Gastroesophageal sphincter (tissue), 4 donors: ENCODE measurements at regions not wholly inside any gene's neighbourhood (a gene's known extent, or its start where the extent isn't known, plus 50 kb on each side); places are given as distances from the start of the nearest gene placed in this dataset.
"Not testable (repeated sequence)": the region's sequence is repeated elsewhere in the genome, so short reads cannot be mapped to it uniquely, and the experiment has no call there.

Experiments used
- ATAC-seq: fragments of 150-250 bp; one replicate; pipeline ENCODE4 v1.9.1; 2016; ENCODE audit warnings: mild to moderate bottlenecking, moderate library complexity
- H3K27ac ChIP-seq, 4 donors: fragments of 200-600 bp; sonication (generic) in 3 of 4; 1 replicate in 3 of 4; 2 replicates in 1 of 4; pipeline ENCODE4 v1.5.1; 2016 to 2019
- H3K27me3 ChIP-seq: fragments of 200-600 bp; sonication (generic); one replicate; pipeline ENCODE4 v1.5.1; 2019
- H3K36me3 ChIP-seq, 2 donors: fragments of 200-600 bp; sonication (generic); one replicate each; pipeline ENCODE4 v1.5.1; 2019; ENCODE audit warnings: control low read depth in 1 of 2
- H3K4me1 ChIP-seq, 3 donors: fragments of 200-600 bp; sonication (generic); 1 replicate in 2 of 3; 2 replicates in 1 of 3; pipeline ENCODE4 v1.5.1; 2016 to 2019; ENCODE audit warnings: control low read depth in 2 of 3
- H3K4me3 ChIP-seq, 2 donors: fragments of 200-600 bp; sonication (generic); one replicate each; pipeline ENCODE4 v1.5.1; 2019; ENCODE audit warnings: mild to moderate bottlenecking in 1 of 2, moderate library complexity in 1 of 2
- H3K9me3 ChIP-seq, 3 donors: fragments of 200-600 bp; sonication (generic); one replicate each; pipeline ENCODE4 v1.5.1; 2017 to 2019; ENCODE audit warnings: control low read depth in 2 of 3
- EP300 ChIP-seq: sonication (generic); formaldehyde crosslinking; IDR thresholded peaks from one replicate; pipeline ENCODE4 v1.6.1; 2017; ENCODE audit warnings: antibody characterized with exemption, mild to moderate bottlenecking
- POLR2A ChIP-seq, 2 donors: fragments of 450-650 bp; IDR thresholded peaks; one replicate each; pipeline ENCODE4 v1.6.1; 2017; ENCODE audit warnings: antibody characterized with exemption in 2 of 2, mild to moderate bottlenecking in 2 of 2, moderate library complexity in 1 of 2
- POLR2AphosphoS5 ChIP-seq: sonication (generic); formaldehyde crosslinking; IDR thresholded peaks from one replicate; pipeline ENCODE4 v1.6.1; 2017; ENCODE audit warnings: antibody characterized with exemption
- WGBS, 2 donors: methylation state at CpG; one replicate each; pipeline ENCODE4 v1.1.5; 2018; ENCODE audit warnings: low coverage in 1 of 2; 5-methylcytosine and 5-hydroxymethylcytosine counted together
- TF ChIP-seq, protein P1 (sequence below), 4 experiments: fragments of 200-600 bp in 2 of 4; fragments of 450-650 bp in 2 of 4; sonication (generic) in 1 of 4; IDR thresholded peaks; one replicate each; pipeline ENCODE4 v1.5.1; 2017 to 2019; ENCODE audit warnings: antibody characterized with exemption in 4 of 4, mild to moderate bottlenecking in 2 of 4, moderate library complexity in 2 of 4

DNA sequence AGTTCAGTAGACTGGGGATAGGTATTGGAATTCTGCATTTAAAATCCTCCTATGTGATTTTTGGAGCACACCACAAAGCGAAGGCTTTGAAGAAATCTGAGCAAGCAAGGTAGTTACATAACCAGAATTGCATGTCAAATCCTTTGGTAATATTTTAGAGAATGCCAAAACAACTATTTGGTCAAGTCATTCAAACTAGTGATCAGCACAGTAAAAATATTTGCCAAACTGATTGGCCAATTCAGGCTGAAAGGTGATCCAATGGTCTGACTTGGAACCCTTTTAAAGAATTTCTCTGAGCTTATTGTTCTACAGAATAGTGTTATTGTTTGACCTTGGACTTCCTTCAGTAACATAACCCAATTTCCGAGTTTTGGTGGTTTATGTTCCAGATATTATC lies 214.2 kb upstream of the ETAA1 start:
- Histone ChIP-seq H3K36me3 (no peaks in the 10 kb centered on the region), H3K4me1 (no peaks in the 10 kb centered on the region), H3K27ac (no peak overlapping the region), H3K27me3 (no peaks in the 10 kb centered on the region), H3K4me3 (no peak overlapping the region), H3K9me3 (no peaks in the 10 kb centered on the region)
- 70 to 94% methylated on average over 2 of the region's 2 CpGs for WGBS, 2 donors
- TF ChIP-seq, protein P1, sequence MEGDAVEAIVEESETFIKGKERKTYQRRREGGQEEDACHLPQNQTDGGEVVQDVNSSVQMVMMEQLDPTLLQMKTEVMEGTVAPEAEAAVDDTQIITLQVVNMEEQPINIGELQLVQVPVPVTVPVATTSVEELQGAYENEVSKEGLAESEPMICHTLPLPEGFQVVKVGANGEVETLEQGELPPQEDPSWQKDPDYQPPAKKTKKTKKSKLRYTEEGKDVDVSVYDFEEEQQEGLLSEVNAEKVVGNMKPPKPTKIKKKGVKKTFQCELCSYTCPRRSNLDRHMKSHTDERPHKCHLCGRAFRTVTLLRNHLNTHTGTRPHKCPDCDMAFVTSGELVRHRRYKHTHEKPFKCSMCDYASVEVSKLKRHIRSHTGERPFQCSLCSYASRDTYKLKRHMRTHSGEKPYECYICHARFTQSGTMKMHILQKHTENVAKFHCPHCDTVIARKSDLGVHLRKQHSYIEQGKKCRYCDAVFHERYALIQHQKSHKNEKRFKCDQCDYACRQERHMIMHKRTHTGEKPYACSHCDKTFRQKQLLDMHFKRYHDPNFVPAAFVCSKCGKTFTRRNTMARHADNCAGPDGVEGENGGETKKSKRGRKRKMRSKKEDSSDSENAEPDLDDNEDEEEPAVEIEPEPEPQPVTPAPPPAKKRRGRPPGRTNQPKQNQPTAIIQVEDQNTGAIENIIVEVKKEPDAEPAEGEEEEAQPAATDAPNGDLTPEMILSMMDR (IDR thresholded peaks at IDR 0.05), result no peak
- TF ChIP-seq POLR2AphosphoS5, result no peak
- TF ChIP-seq EP300, result no peak
- TF ChIP-seq POLR2A (IDR thresholded peaks at IDR 0.05), result no peak
- no peak for ATAC-seq

GRCh38 chr2:67186326-67186725 lies 210.8 kb upstream of the ETAA1 start:
- TF ChIP-seq, protein P1 (IDR thresholded peaks at IDR 0.05), result no peak
- TF ChIP-seq POLR2A (IDR thresholded peaks at IDR 0.05), result no peak
- no peak for TF ChIP-seq EP300
- TF ChIP-seq POLR2AphosphoS5, result no peak
- ATAC-seq, result no peak
- H3K9me3 ChIP-seq, result no peaks in the 10 kb centered on the region

DNA sequence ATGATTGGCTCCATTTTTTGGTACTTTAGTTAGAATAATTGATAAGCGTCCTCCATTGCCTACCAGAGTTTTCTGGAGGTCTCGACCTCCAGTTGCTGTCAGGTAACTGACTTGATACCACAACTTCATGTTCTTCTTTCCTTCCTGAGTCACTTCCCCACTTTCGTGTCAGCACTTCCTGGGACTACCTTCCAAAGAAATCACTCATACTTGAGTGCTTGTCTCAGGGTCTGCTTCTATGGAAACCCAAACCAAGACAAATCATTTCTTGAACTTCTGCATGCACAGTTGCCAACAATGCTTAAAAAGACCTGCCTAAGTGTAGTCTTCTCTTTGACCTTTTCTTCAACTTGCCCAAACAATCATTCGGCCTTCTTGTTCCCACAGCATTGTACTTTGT lies 210.3 kb upstream of the ETAA1 start:
- TF ChIP-seq, protein P1 (IDR thresholded peaks at IDR 0.05), result no peak
- no peak for TF ChIP-seq POLR2AphosphoS5
- no peak for TF ChIP-seq EP300
- no peak overlapping the region for H3K4me3 ChIP-seq
- H3K27me3 ChIP-seq, result no peaks in the 10 kb centered on the region
- H3K27ac ChIP-seq, result no peak overlapping the region
- no peak for ATAC-seq
- no peaks in the 10 kb centered on the region for H3K36me3 ChIP-seq
- H3K9me3 ChIP-seq, result no peaks in the 10 kb centered on the region
- WGBS, 2 donors, result 76 to 85% methylated on average over 4 of the region's 4 CpGs
- H3K4me1 ChIP-seq, result no peaks in the 10 kb centered on the region

More at GRCh38 chr2:67186326-67186725, 210.8 kb upstream of the ETAA1 start:
- Histone ChIP-seq H3K4me3 (no peak overlapping the region), H3K27me3 (no peaks in the 10 kb centered on the region), H3K36me3 (no peaks in the 10 kb centered on the region), H3K27ac (no peak overlapping the region), H3K4me1 (no peaks in the 10 kb centered on the region)
- WGBS, 2 donors, result 76 to 79% methylated on average over 2 of the region's 3 CpGs

DNA sequence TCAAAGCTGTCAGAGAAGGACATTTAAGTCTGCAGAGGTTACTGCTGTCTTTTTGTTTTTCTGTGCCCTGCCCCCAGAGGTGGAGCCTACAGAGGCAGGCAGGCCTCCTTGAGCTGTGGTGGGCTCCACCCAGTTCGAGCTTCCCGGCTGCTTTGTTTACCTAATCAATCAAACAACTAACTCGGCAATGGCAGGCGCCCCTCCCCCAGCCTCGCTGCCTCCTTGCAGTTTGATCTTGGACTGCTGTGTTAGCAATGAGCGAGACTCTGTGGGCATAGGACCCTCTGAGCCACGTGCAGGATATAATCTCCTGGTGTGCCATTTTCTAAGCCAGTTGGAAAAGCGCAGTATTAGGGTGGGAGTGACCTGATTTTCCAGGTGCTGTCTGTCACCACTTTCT lies 201.8 kb upstream of the ETAA1 start:
- not testable (repeated sequence) for H3K9me3 ChIP-seq, ATAC-seq, H3K4me1 ChIP-seq, H3K4me3 ChIP-seq, H3K27ac ChIP-seq, H3K36me3 ChIP-seq, H3K27me3 ChIP-seq
- WGBS, 2 donors, result 86% methylated on average over 1 of the region's 8 CpGs; no CpG with 5 or more reads in 1 of the 2 donors

DNA sequence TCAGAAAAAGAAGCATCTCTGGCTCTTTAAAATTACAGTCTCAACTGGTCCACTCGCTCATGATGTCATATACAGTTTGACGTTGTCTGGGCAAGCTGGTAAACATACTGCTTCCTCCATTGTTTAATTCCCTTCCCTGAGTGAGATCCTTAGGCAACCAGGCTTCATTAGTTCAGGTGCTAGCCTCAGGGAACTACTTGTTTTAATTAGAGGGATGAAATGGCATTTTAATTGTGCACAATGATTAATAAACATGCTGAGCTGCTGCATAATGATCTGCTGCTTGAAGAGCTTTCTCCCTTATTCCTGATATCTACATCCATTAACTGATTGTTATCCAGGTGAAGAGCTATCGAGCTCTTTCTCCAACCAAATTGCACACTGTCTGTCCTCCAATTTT lies 195.6 kb upstream of the ETAA1 start:
- no peak overlapping the region for H3K4me3 ChIP-seq
- no peak overlapping the region for H3K27ac ChIP-seq
- H3K27me3 ChIP-seq, result no peaks in the 10 kb centered on the region
- no peaks in the 10 kb centered on the region for H3K4me1 ChIP-seq
- H3K36me3 ChIP-seq, result no peaks in the 10 kb centered on the region
- 89 to 92% methylated on average over 3 of the region's 3 CpGs for WGBS, 2 donors
- no peak for TF ChIP-seq EP300
- no peak for TF ChIP-seq POLR2AphosphoS5
- TF ChIP-seq POLR2A (IDR thresholded peaks at IDR 0.05), result no peak
- no peak for ATAC-seq
- no peaks in the 10 kb centered on the region for H3K9me3 ChIP-seq

GRCh38 chr2:67204349-67204748 lies 192.8 kb upstream of the ETAA1 start:
- 88 to 91% methylated on average over 1 of the region's 1 CpG for WGBS, 2 donors
- no peaks in the 10 kb centered on the region for H3K4me1 ChIP-seq
- no peak for ATAC-seq
- no peaks in the 10 kb centered on the region for H3K9me3 ChIP-seq
- no peak overlapping the region for H3K4me3 ChIP-seq
- no peak overlapping the region for H3K27ac ChIP-seq
- H3K27me3 ChIP-seq, result no peaks in the 10 kb centered on the region
- H3K36me3 ChIP-seq, result no peaks in the 10 kb centered on the region
- TF ChIP-seq POLR2AphosphoS5 (no peak), POLR2A (IDR thresholded peaks at IDR 0.05) (no peak), EP300 (no peak)
- TF ChIP-seq, protein P1 (IDR thresholded peaks at IDR 0.05), result no peak
